ENCODE measurements at regions not wholly inside any gene's neighbourhood (a gene's known extent, or its start where the extent isn't known, plus 50 kb on each side); places are given as distances from the start of the nearest gene placed in this dataset.

- Histone ChIP-seq H3K27ac (ENCODE audit: insufficient read depth, low read length) (no peak overlapping the region), H2BK120ac (ENCODE audit: low read depth, low read length) (no peak overlapping the region), H4K20me1 (ENCODE audit: insufficient read depth, low read length) (no peaks in the 10 kb centered on the region), H3K14ac (replicated peaks; ENCODE audit: low read depth, low read length) (no peak overlapping the region), H4K5ac (ENCODE audit: low read depth, low read length) (no peak overlapping the region), H4K8ac (ENCODE audit: low read depth in 2 of 2, low read length in 2 of 2) (no peak overlapping the region), H3K79me1 (ENCODE audit: low read depth in 1 of 2, low read length in 2 of 2) (no peaks in the 10 kb centered on the region), H3K4me3 (ENCODE audit: insufficient read depth, low read depth, low read length) (no peak overlapping the region), H3K23ac (ENCODE audit: low read depth, low read length) (no peak overlapping the region), H3K18ac (ENCODE audit: low read depth, low read length) (no peak overlapping the region), H3K4ac (ENCODE audit: low read depth, low read length) (no peak overlapping the region), H3K36me3 (ENCODE audit: control insufficient read depth, insufficient read depth, low read length) (no peaks in the 10 kb centered on the region), H3K9me3 (ENCODE audit: control insufficient read depth, insufficient read depth, low read length) (peaks cover 43% of the 10 kb centered on the region), H3K9me1 (ENCODE audit: insufficient read depth, low read length) (no peaks in the 10 kb centered on the region), H3K4me1 (ENCODE audit: control insufficient read depth, insufficient read depth, low read length) (no peaks in the 10 kb centered on the region), H4K91ac (ENCODE audit: insufficient read depth, low read depth, low read length) (no peak overlapping the region), H2AK5ac (ENCODE audit: low read depth, low read length) (no peak overlapping the region), H2BK20ac (ENCODE audit: low read depth, low read length) (no peak overlapping the region), H3K56ac (ENCODE audit: extremely low read depth, insufficient read depth, low read length) (no peak overlapping the region), H2BK15ac (ENCODE audit: low read depth, low read length) (no peak overlapping the region), H2BK5ac (ENCODE audit: low read depth, low read length, poor library complexity, severe bottlenecking) (no peak overlapping the region), H3K9ac (ENCODE audit: low read depth, low read length) (no peak overlapping the region), H3K4me2 (ENCODE audit: low read depth, low read length) (no peak overlapping the region), H3K27me3 (ENCODE audit: control insufficient read depth, insufficient read depth, low read length) (no peaks in the 10 kb centered on the region), H2AK9ac (replicated peaks; ENCODE audit: low read depth, low read length, poor library complexity) (no peak overlapping the region), H2AFZ (replicated peaks; ENCODE audit: low read length, poor library complexity) (no peak overlapping the region)
- 81% methylated on average over 11 of the region's 29 CpGs; no CpG with 5 or more reads in 1 of the 2 experiments for WGBS, 2 experiments (ENCODE audit: extremely low coverage in 2 of 2, insufficient read length in 1 of 2)
- ChIA-PET POLR2A (ENCODE audit: unreplicated experiment) (no interaction called here), CTCF (no interaction called here)
- intact Hi-C loops (cut with micrococcal nuclease) = no loop called here
- in situ Hi-C loops (cut with MboI; ENCODE audit: low sequenced_read_pairs) = no loop called here
- dilution Hi-C loops (cut with HindIII; ENCODE audit: low sequenced_read_pairs, unreplicated experiment) = no loop called here
- no peak for TF ChIP-seq RCOR1 (IDR thresholded peaks at IDR 0.05; ENCODE audit: insufficient replicate concordance, low read length)
- no peak for TF ChIP-seq RAD21 (IDR thresholded peaks at IDR 0.05; ENCODE audit: low read length)
- TF ChIP-seq MAFK (IDR thresholded peaks at IDR 0.05; ENCODE audit: low read depth, low read length) = no peak
- TF ChIP-seq BHLHE40 (IDR thresholded peaks at IDR 0.05; ENCODE audit: low read depth, low read length) = no peak
- TF ChIP-seq POLR2A (IDR thresholded peaks at IDR 0.05; ENCODE audit: low read depth, low read length) = no peak
- no peak for TF ChIP-seq MXI1 (IDR thresholded peaks at IDR 0.05; ENCODE audit: borderline replicate concordance, low read depth, low read length)
- no peak for TF ChIP-seq CHD1 (IDR thresholded peaks at IDR 0.05; ENCODE audit: low read depth, low read length)
- no peak for TF ChIP-seq USF2 (IDR thresholded peaks at IDR 0.05; ENCODE audit: low read depth, low read length)
- TF ChIP-seq CTCF (conservative IDR thresholded peaks at IDR 0.05; ENCODE audit: low read depth, low read length) = no peak
- TF ChIP-seq ELK1 (IDR thresholded peaks at IDR 0.05; ENCODE audit: borderline replicate concordance, low read depth, low read length) = no peak
- TF ChIP-seq CEBPB (IDR thresholded peaks at IDR 0.05; ENCODE audit: low read depth, low read length) = no peak
- TF ChIP-seq SMC3 (IDR thresholded peaks at IDR 0.05; ENCODE audit: low read depth, low read length) = no peak
- TF ChIP-seq NFE2L2 (IDR thresholded peaks at IDR 0.05; ENCODE audit: low read depth, low read length) = no peak
- TF ChIP-seq MAZ (IDR thresholded peaks at IDR 0.05; ENCODE audit: borderline replicate concordance, low read depth, low read length) = no peak
- ATAC-seq (ENCODE audit: low read depth) (no peak), DNase-seq (no peak)
- BruUV-seq (replicated peaks) = no TSS peak
Observed at GRCh38 chr7:155999631-156000489, 187.6 kb upstream of the SHH start.
